ENCODE measurements at regions not wholly inside any gene's neighbourhood (a gene's known extent, or its start where the extent isn't known, plus 50 kb on each side); places are given as distances from the start of the nearest gene placed in this dataset.

- TF ChIP-seq, protein P1, sequence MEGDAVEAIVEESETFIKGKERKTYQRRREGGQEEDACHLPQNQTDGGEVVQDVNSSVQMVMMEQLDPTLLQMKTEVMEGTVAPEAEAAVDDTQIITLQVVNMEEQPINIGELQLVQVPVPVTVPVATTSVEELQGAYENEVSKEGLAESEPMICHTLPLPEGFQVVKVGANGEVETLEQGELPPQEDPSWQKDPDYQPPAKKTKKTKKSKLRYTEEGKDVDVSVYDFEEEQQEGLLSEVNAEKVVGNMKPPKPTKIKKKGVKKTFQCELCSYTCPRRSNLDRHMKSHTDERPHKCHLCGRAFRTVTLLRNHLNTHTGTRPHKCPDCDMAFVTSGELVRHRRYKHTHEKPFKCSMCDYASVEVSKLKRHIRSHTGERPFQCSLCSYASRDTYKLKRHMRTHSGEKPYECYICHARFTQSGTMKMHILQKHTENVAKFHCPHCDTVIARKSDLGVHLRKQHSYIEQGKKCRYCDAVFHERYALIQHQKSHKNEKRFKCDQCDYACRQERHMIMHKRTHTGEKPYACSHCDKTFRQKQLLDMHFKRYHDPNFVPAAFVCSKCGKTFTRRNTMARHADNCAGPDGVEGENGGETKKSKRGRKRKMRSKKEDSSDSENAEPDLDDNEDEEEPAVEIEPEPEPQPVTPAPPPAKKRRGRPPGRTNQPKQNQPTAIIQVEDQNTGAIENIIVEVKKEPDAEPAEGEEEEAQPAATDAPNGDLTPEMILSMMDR (conservative IDR thresholded peaks at IDR 0.05; ENCODE audit: low read length), result no peak
- no peak for TF ChIP-seq EZH2phosphoT487 (IDR thresholded peaks at IDR 0.05; ENCODE audit: borderline replicate concordance, low read depth, low read length)
Observed at GRCh38 chr10:78479467-78479866, 445.8 kb downstream of the RPS24 start.

Data from OCI-LY7 (cell line).